Thyroid gland (tissue), 4 donors: ENCODE measurements at regions not wholly inside any gene's neighbourhood (a gene's known extent, or its start where the extent isn't known, plus 50 kb on each side); places are given as distances from the start of the nearest gene placed in this dataset.

Experiments
- CTCF ChIP-seq, 6 experiments: fragments of 200-600 bp in 3 of 6; fragments of 450-650 bp in 3 of 6; sonication (generic) in 3 of 6; IDR thresholded peaks; one replicate each; pipeline ENCODE4 v1.5.1; 2016 to 2019; ENCODE audit warnings: antibody characterized with exemption in 6 of 6, mild to moderate bottlenecking in 2 of 6, inconsistent platforms in 1 of 6, moderate library complexity in 1 of 6
- POLR2A ChIP-seq, 2 donors: fragments of 450-650 bp; IDR thresholded peaks; one replicate each; pipeline ENCODE4 v1.6.1; 2017; ENCODE audit warnings: antibody characterized with exemption in 2 of 2, mild to moderate bottlenecking in 2 of 2, moderate library complexity in 1 of 2

- no peak for TF ChIP-seq CTCF (IDR thresholded peaks at IDR 0.05)
- TF ChIP-seq POLR2A (IDR thresholded peaks at IDR 0.05): no peak
Measured at GRCh38 chr4:175932116-175932515, 120.1 kb upstream of the GPM6A start.
